Activated CD8-positive, alpha-beta memory T cell treated with anti-CD3 and anti-CD28 coated beads, Interleukin-2, amount 50 U/mL, for 24 hours (primary cell): ENCODE measurements at regions not wholly inside any gene's neighbourhood (a gene's known extent, or its start where the extent isn't known, plus 50 kb on each side); places are given as distances from the start of the nearest gene placed in this dataset.

Experiments used
- DNase-seq: peaks from one replicate; pipeline ENCODE4 v3.0.0-alpha.2; 2020; ENCODE audit errors: extremely low read depth

- no peak for DNase-seq
Measured at GRCh38 chr2:221095356-221095755, 476.7 kb downstream of the EPHA4 start.

- DNase-seq = no peak
Measured at GRCh38 chr2:221096706-221097567, 475.2 kb downstream of the EPHA4 start.

- no peak for DNase-seq
Measured at GRCh38 chr2:221097568-221097915, 474.6 kb downstream of the EPHA4 start.

GRCh38 chr2:221097949-221098348 lies 474.2 kb downstream of the EPHA4 start:
- DNase-seq = no peak

- DNase-seq = no peak
Measured at GRCh38 chr2:221100467-221101089, 471.5 kb downstream of the EPHA4 start.

- no peak for DNase-seq
Measured at GRCh38 chr2:221102896-221103688, 469.0 kb downstream of the EPHA4 start.

- no peak for DNase-seq
Measured at GRCh38 chr2:221103930-221104329, 468.2 kb downstream of the EPHA4 start.

- DNase-seq = no peak
Measured at GRCh38 chr2:221104361-221104811, 467.7 kb downstream of the EPHA4 start.

GRCh38 chr2:221106241-221106640 lies 465.9 kb downstream of the EPHA4 start:
- no peak for DNase-seq

- no peak for DNase-seq
Measured at GRCh38 chr2:221107424-221107823, 464.7 kb downstream of the EPHA4 start.

- no peak for DNase-seq
Measured at GRCh38 chr2:221109552-221109951, 462.6 kb downstream of the EPHA4 start.

GRCh38 chr2:221111739-221112138 lies 460.4 kb downstream of the EPHA4 start:
- no peak for DNase-seq

- no peak for DNase-seq
Measured at GRCh38 chr2:221112744-221113143, 459.4 kb downstream of the EPHA4 start.

- DNase-seq = no peak
Measured at GRCh38 chr2:221115944-221116343, 456.2 kb downstream of the EPHA4 start.

- no peak for DNase-seq
Measured at GRCh38 chr2:221120643-221121042, 451.5 kb downstream of the EPHA4 start.

GRCh38 chr2:221123396-221123795 lies 448.7 kb downstream of the EPHA4 start:
- no peak for DNase-seq

GRCh38 chr2:221124532-221125240 lies 447.4 kb downstream of the EPHA4 start:
- no peak for DNase-seq

- DNase-seq = no peak
Measured at GRCh38 chr2:221125691-221126090, 446.4 kb downstream of the EPHA4 start.

- no peak for DNase-seq
Measured at GRCh38 chr2:221129657-221130056, 442.4 kb downstream of the EPHA4 start.

GRCh38 chr2:221130431-221130830 lies 441.7 kb downstream of the EPHA4 start:
- DNase-seq = no peak

GRCh38 chr2:221133941-221134340 lies 438.2 kb downstream of the EPHA4 start:
- no peak for DNase-seq

GRCh38 chr2:221134718-221135117 lies 437.4 kb downstream of the EPHA4 start:
- DNase-seq = no peak
